ENCODE measurements at regions not wholly inside any gene's neighbourhood (a gene's known extent, or its start where the extent isn't known, plus 50 kb on each side); places are given as distances from the start of the nearest gene placed in this dataset.

GRCh38 chr2:789529-789928 lies 112.3 kb upstream of the TMEM18 start:
- Histone ChIP-seq H3K27ac (ENCODE audit: low read depth, low read length) (no peak overlapping the region), H2AFZ (ENCODE audit: low read length) (no peak overlapping the region), H3K9me3 (ENCODE audit: low read depth, low read length) (no peaks in the 10 kb centered on the region), H3K36me3 (ENCODE audit: insufficient read depth, low read length) (no peaks in the 10 kb centered on the region), H3K79me2 (ENCODE audit: insufficient read depth, low read length) (no peaks in the 10 kb centered on the region), H3K4me3 (ENCODE audit: insufficient read depth, low read length) (no peak overlapping the region), H3K4me1 (ENCODE audit: insufficient read depth, low read length) (no peaks in the 10 kb centered on the region), H3K27me3 (ENCODE audit: insufficient read depth, low read length) (no peaks in the 10 kb centered on the region), H4K20me1 (ENCODE audit: insufficient read depth, low read length) (no peaks in the 10 kb centered on the region), H3K4me2 (ENCODE audit: insufficient read depth, low read length) (no peak overlapping the region)
- no peak for DNase-seq (ENCODE audit: insufficient read length, low spot score, missing footprints)
- TF ChIP-seq CTCF (IDR thresholded peaks at IDR 0.05; ENCODE audit: extremely low read depth, low read depth, low read length) = no peak

GRCh38 chr2:788227-789032 lies 111.2 kb upstream of the TMEM18 start:
- no peaks in the 10 kb centered on the region for H3K4me1 ChIP-seq (ENCODE audit: insufficient read depth, low read length)
- DNase-seq (ENCODE audit: insufficient read length, low spot score, missing footprints) = no peak
- no peak overlapping the region for H3K4me3 ChIP-seq (ENCODE audit: insufficient read depth, low read length)
- H3K27me3 ChIP-seq (ENCODE audit: insufficient read depth, low read length) = no peaks in the 10 kb centered on the region
- H3K4me2 ChIP-seq (ENCODE audit: insufficient read depth, low read length) = no peak overlapping the region
- no peaks in the 10 kb centered on the region for H3K79me2 ChIP-seq (ENCODE audit: insufficient read depth, low read length)
- H3K36me3 ChIP-seq (ENCODE audit: insufficient read depth, low read length) = no peaks in the 10 kb centered on the region
- TF ChIP-seq CTCF (IDR thresholded peaks at IDR 0.05; ENCODE audit: extremely low read depth, low read depth, low read length) = no peak
- no peaks in the 10 kb centered on the region for H3K9me3 ChIP-seq (ENCODE audit: low read depth, low read length)
- no peaks in the 10 kb centered on the region for H4K20me1 ChIP-seq (ENCODE audit: insufficient read depth, low read length)
- no peak overlapping the region for H3K27ac ChIP-seq (ENCODE audit: low read depth, low read length)
- no peak overlapping the region for H2AFZ ChIP-seq (ENCODE audit: low read length)

- Histone ChIP-seq H3K27me3 (ENCODE audit: insufficient read depth, low read length) (no peaks in the 10 kb centered on the region), H3K4me3 (ENCODE audit: insufficient read depth, low read length) (no peak overlapping the region), H2AFZ (ENCODE audit: low read length) (no peak overlapping the region), H3K4me2 (ENCODE audit: insufficient read depth, low read length) (no peak overlapping the region), H3K9me3 (ENCODE audit: low read depth, low read length) (no peaks in the 10 kb centered on the region), H3K4me1 (ENCODE audit: insufficient read depth, low read length) (no peaks in the 10 kb centered on the region), H3K79me2 (ENCODE audit: insufficient read depth, low read length) (no peaks in the 10 kb centered on the region), H3K36me3 (ENCODE audit: insufficient read depth, low read length) (no peaks in the 10 kb centered on the region), H3K27ac (ENCODE audit: low read depth, low read length) (no peak overlapping the region), H4K20me1 (ENCODE audit: insufficient read depth, low read length) (no peaks in the 10 kb centered on the region)
- DNase-seq (ENCODE audit: insufficient read length, low spot score, missing footprints) = no peak
- no peak for TF ChIP-seq CTCF (IDR thresholded peaks at IDR 0.05; ENCODE audit: extremely low read depth, low read depth, low read length)
These were observed 107.5 kb upstream of the TMEM18 start for GRCh38 chr2:784753-785152.

GRCh38 chr2:780581-780980 lies 103.4 kb upstream of the TMEM18 start:
- Histone ChIP-seq H3K27ac (ENCODE audit: low read depth, low read length) (no peak overlapping the region), H3K9me3 (ENCODE audit: low read depth, low read length) (no peaks in the 10 kb centered on the region)
- no peak for DNase-seq (ENCODE audit: insufficient read length, low spot score, missing footprints)

More at GRCh38 chr2:780581-780980, 103.4 kb upstream of the TMEM18 start:
- no peaks in the 10 kb centered on the region for H3K27me3 ChIP-seq (ENCODE audit: insufficient read depth, low read length)
- H4K20me1 ChIP-seq (ENCODE audit: insufficient read depth, low read length) = no peaks in the 10 kb centered on the region
- no peaks in the 10 kb centered on the region for H3K4me1 ChIP-seq (ENCODE audit: insufficient read depth, low read length)
- no peak for TF ChIP-seq CTCF (IDR thresholded peaks at IDR 0.05; ENCODE audit: extremely low read depth, low read depth, low read length)
- H3K36me3 ChIP-seq (ENCODE audit: insufficient read depth, low read length) = no peaks in the 10 kb centered on the region
- H3K4me3 ChIP-seq (ENCODE audit: insufficient read depth, low read length) = no peak overlapping the region
- no peak overlapping the region for H3K4me2 ChIP-seq (ENCODE audit: insufficient read depth, low read length)
- no peak overlapping the region for H2AFZ ChIP-seq (ENCODE audit: low read length)
- H3K79me2 ChIP-seq (ENCODE audit: insufficient read depth, low read length) = no peaks in the 10 kb centered on the region
